IPS-NIHi11 (cell line): ENCODE measurements at regions not wholly inside any gene's neighbourhood (a gene's known extent, or its start where the extent isn't known, plus 50 kb on each side); places are given as distances from the start of the nearest gene placed in this dataset.

Experiments
- DNase-seq: peaks from one replicate; pipeline ENCODE4 v3.0.0; 2012; ENCODE audit warnings: mixed read lengths, low spot score

DNA sequence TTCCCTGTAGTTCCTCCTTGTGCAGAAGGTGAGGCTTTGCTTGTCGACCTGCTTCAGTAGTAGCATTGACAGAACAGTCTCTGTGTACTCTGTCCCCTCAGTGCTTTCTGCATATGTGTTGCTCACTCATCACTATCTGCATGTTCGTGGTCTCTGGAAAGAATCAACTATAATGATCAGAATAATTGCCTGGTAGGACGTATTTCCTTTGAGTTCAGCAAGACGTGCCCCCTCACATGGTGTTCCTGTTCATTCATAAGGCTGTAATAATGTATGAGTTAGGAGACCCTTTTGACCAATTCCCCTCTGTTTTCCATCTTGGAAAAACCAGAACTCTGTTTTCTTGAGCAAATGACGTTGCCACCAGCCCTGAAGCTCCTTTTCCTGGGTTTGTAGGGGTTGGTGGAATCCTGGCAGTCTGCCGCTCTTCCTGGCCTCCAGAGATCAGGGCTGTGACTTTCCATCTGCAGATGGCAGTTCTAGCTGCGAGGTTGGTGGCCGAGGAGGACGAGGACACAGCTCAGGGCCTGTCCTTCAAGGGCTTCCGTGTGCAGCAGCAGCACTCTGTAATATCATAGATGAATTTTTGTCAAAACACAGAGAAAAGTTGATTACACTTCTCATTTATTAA lies 61.9 kb downstream of the EXOSC2 start:
- no peak for DNase-seq

DNA sequence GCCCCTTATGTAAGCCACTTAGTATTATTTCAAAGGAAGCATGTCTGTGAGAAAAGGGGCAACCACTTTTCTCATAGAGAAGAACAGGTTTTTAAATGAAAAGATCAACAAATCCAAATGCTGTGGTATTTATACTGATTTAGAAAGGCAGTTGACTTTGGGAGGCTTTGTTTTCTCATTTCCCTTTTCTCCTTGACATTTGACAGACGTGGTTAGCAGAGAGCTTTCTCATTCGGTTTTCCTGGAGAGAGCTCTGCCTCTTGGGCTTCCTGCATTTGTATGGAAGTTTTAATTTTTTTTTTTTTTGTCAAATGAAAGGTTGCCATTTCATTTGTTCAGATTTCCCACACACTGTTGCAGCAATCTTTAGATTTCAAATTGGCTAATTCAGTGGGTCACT lies 62.5 kb downstream of the EXOSC2 start:
- no peak for DNase-seq

DNA sequence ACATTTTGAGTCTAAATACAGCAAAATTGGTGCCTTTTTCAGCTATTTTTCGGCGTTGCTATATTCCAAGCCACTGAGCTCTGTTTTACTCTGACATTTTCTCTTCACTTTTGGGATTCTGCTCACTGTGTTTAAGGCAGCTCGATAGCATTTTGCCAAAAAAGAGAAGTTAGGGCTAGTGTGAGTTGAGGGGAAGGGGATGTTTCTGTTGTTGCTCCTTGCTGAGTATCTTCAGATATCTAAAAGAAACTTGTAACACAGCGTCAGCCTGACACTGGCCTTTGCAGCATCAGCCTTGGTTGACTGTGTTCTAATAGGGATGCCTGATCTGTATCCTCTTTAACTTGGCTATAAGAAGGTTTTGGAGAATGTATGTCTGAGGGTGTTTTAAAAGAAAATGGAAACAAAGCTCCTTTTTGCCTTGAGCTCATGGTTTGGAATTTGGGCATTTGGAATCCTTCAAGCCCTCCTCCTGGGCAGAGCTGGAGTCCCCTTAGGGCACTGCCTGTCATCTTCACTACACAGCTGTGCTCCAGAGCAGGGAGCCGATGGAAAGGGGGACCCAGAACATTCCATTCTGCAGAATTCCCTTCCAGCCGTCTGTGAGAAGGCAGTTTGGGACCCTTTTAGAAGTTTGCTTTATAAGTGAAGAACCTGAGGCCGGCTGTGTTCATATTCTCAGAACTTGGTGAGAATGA lies 63.0 kb downstream of the EXOSC2 start:
- DNase-seq: no peak

DNA sequence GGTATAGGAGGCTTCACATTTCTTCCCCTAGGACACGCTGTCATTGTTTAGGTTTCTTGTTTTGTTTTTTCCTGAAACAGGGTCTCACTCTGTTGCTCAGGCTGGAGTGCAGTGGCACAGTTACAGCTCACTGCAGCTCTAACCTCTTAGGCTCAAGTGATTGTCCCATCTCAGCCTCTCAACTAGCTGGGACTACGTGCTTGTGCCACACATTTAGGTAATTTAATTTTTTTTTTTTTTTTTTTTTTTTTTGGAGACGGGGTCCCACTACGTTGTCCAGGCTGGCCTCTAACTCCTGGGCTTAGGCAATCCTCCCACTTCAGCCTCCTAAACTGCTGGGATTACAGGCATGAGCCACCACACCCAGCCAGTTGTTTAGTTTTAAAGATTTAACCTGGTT lies 66.2 kb downstream of the EXOSC2 start:
- DNase-seq: no peak

DNA sequence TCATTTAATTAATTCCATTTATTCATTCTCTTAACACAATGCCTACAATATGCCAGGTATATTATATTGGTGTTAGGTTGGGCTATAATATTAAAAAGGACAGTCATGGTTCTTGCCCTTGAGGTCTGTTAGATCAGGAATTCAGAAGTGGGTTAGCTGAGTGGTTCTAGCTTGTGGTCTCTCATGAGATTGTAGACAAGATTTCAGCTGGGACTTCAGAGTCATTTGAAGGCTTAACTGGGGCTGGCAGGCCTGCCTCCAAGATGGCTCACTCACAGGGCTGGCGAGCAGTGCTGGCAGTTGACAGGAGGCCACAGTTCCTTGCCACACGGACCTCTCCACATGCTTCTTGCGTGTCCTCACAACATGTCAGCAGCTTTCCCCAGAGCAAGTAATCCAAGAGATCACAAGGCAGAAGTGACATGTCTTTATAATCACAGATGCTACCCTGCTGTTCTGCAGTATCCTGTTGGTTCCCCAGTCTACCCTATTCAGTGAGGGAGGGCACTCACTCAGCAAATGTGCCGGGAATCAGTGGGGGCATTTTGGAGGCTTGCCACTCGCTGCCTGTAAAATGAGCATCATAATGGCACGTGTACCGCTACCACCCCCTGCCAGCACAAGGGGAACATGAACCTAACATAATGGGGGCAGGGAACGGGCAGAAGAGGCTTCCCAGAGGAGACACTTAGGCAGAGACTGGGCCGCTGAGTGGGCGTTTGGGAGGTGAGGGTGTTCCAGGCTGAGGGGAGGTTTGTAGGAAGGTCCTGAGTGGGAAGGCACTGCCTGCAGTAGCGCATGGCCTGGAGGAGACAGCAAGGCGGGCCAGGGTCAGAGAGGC lies 70.0 kb downstream of the EXOSC2 start:
- no peak for DNase-seq

DNA sequence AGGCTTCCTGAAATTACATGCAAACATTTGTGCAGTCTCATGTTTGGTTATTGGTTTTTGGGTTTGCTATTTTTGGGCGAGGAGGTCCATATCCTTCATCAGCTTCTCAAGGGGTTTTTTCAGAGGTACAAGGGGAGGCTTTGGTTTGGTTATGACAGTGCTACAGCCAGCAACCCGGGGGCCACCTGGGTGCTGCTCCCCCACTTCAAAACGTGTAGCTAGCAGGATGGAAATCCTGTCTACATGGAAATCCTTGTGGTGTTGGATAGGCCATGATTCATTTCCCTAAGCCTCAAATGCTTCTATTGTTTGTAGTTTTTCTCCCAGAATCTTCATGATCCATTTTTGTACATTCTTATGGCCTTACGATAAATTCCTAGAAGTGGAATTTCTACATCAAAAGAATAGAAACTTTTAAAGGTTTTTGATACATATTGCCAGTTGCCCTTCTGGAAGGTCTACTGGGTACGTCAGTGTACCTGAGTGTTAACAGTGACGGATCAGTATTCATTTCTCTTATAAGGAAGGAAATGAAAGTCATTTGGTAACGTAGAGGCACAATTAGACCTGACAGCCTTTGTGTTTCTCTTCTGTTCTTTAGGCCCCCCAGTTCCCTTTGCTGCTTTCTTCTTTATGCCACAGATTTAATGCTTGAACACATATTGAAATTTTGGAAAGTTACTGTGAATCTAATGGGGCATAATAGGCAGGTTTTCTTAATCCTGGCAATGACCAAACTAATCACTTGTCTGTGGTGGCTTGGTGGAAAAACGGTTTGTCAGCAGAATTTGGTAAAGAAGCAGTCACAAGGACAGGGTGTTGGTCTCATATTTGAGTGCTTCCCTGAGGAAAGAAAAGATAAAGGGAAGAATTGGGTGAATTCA lies 69.7 kb upstream of the ABL1 start:
- DNase-seq: no peak

DNA sequence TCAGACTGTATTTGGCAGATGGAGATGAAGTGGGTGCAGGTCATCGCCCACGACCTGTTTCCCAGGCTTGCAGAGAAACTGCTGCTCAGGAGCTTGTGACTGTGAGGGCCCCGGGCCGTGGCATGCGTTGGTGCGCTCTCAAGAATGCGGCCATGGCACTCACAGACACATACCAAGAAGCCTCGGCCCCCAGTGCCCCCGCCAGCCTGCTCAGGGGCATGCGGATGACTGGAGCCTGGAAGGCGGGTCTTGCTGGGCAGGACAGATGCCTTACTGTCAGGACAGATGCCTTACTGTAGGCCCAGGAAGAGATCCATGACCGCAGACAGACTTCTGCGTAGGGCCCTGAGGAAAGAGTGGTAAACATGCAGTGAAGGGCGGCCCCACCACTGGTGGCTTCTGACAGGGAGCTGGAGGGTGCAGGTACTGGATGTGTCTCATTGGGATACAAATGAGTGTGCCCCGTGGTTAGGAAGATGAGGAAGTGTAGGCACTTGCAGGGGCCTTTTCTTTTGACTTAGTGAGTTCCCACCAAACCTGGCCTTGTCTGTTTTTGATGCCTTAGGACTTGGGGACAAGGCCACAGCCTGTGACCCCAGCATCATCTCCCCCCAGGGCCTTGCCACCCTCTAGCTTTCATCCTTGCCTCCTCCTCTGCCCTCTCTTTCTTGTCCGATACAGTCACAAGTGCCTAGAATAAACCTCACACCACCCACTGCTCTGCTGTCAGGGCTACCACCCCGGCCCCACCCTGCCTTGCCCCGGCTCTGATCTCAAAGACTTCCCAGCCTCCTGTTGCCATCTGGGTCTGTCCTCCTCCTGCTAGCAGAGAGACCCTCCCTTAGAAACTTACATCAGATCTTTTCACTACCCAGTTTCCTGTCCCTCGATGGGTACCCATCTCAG lies 68.8 kb upstream of the ABL1 start:
- no peak for DNase-seq

DNA sequence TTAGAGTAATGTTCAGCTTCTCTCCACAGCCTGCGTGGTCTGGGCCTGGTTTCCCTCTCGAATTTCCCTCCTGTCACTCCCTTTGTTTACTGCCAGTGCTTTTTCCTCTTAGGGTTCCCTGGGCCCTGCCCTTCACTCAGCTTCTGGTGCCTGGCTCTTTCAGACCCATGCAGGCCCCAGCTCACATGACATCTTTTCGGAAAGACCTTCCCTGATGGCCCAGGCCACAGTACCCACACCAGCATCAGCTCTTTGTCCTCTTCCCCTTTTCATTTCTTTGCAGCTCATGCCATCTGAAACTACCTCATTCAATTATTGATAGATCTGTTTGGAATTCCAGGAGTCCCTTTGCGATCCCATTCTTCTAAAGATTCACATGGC lies 68.1 kb upstream of the ABL1 start:
- DNase-seq: no peak

DNA sequence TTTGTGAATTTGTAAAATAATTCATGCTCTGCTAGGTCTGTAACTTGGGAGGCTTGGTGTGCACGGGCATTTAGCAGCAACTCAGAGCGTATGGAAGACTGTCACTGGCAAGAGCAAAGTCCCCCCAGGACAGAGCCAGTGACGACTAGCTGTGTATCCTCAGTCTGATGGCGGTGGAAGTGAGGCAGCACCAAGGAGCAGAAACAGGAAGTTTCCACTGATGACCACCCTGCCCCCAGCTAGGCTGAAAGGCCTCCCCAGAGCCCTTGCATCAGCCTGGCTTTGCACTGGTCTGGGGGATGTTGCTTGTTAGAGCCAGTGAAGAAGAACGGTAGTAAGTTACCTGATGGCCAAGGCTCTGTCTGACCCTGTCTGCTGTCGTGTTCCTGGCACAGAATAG lies 66.8 kb upstream of the ABL1 start:
- DNase-seq: no peak

DNA sequence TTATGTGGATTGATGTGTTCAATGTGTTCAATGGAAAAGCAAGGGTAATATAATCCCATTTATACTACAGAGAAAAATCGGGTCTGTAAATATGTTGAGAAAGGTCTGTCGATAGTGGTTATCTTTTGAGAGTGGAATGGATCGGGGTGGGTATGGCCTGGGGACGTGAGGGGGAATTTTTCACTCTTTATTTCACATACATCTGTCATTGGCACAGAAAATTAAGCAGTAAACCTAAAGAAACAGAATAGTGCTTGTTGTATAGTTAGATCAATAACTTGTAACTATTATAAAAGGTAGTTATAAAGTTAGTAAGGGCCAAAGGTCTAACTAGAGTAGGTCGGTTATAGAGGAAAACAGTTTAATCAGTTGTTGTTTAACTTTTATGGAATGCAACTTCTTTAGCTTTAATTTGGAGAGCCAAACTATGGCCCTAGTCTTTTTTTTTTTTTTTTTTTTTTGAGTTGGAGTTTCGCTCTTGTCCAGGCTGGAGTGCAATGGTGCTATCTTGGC lies 66.1 kb upstream of the ABL1 start:
- DNase-seq: no peak

DNA sequence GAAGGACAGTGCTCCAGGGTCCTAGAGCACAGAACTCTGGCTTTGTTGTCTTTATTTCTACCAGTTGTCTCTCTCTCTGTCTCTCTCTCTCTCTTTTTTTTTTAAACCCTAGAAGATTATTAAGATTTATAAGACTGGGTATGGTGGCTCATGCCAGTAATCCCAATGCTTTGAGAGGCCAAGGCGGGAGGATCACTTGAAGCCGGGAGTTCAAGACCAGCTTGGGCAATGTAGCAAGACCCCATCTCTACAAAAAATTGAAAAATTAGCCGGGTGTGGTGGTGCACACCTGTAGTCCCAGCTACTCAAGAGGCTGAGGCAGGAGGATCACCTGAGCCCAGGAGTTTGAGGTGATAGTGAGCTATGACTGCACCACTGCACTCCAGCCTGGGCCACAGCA lies 65.0 kb upstream of the ABL1 start:
- no peak for DNase-seq

DNA sequence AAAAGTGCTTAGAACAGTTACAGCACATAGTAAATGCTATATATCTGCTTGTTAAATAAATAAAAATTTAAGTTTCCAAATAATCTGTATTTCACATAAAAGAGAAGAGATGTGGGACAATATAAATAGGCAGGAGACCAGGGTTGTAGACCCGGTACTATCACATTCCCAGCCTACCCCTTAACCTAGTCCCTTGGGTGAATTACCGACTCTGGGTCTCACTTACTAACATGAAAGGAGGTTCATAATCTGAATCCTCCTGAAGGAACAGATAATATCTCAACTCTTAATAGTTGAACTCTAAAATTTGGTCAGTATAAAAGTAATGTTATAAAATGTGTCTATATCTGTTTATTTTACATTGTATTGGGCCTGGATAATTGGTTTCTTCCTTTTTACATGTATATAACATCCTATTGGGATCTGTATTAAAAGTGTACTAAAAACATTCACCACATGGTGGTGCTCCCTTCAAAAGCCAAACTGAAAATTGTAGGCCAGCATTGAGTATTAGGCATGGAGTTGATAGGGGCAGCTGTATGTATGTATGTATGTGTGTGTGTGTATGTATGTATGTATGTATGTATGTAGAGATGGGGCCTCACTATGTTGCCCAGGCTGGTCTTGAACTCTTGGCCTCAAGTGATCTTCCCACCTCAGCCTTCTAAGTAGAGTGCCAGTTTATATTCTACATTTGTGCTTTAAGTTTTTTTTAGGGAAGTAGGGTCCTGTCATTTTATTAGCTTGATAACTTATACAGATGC lies 64.2 kb upstream of the ABL1 start:
- peak; percentile 55 for DNase-seq

DNA sequence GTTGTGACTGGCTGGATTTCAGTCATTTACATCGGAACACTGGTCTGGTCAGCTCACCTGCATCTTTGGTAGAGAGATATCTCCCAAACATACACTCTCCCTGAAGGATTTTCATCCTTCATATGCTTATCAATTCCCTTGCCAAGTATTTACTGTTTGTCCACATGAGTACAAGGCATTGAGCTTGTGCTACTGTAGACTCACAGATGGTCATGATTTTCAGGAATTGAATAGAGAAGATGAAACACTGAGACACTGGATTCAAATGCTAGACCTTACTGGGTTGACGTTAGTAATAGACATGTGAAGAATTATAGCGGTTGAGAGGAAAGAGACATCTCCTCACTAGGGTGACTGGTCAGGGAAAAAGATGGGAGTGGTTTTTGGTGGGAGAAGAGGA lies 62.9 kb upstream of the ABL1 start:
- DNase-seq: no peak

DNA sequence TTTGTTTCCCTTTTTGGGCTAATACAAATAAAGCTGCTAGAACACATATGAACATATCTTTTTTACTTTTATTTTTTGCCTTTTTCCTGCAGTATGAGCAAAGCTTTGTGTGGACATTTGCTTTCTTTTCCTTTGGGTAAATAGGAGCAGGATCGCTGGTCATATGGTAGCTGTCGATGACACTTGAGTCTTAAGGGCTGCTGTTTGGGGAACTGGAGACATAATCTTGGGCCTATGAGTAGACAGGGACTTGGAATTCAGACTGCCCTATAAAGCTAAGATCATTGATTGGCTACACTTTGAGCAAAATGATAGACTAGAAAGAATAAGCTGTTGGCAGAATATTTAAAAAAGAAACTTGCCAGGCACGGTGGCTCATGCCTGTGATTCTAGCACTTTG lies 60.9 kb upstream of the ABL1 start:
- no peak for DNase-seq

DNA sequence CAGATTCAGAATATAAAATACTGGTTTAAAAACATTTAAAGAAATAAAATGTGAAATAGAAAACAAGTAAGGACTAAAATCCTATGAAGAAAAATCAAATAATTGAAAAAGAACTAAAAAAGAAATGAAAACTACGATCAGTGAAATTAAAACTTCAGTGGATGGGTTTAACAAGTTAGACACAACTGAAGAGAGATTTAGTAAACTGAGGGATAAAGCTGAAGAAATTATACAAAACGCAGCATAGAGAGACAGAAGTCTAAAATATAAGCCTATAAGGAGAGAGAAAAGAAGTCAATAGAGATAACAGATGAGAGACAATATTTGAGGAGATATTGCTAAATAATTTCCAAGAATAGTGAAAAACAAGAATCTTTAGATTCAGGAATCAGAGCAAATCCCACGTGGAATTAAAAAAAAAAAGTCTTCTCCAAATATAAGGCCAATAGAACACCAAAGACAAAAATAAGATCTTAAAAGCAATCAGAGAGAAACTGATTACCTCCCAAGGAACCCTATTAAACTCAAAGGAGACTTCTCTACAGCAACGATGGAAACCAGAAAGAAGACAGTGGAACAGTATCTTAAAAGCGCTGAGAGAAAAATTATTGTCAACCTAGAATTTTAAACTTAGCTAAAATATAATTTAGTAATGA lies 59.6 kb upstream of the ABL1 start:
- no peak for DNase-seq

DNA sequence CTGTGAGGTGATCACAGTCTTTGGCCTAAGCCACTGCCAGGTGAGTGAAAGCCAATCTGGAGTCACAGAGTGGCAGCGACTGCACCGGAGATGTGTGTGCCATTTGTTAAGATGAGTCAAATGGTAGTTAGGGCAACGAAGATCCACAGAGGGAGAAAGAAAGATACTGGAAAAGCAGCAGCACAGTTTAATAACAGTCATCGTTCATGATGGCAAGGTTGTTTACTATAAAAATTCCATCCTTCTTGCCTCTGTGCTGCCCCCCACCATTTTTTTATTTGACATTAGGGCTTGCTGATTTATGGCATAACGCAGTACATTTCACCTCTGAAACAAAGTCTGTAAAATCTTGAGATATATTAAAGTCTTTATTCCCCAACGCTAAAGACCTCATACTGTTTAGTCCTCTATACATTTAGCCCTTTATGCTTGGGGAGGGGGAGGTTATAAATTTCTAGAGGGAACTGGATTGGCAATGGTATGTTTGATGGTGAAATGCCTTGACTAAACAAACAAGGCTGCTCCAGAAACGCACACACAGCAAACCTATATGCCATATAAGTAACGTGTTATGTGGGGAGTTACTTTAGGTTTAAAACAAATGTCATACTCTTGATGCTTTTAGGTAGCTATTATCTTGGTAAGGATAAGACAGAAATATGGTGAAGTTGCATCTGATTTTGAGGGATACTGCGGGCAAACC lies 55.8 kb upstream of the ABL1 start:
- DNase-seq: no peak

DNA sequence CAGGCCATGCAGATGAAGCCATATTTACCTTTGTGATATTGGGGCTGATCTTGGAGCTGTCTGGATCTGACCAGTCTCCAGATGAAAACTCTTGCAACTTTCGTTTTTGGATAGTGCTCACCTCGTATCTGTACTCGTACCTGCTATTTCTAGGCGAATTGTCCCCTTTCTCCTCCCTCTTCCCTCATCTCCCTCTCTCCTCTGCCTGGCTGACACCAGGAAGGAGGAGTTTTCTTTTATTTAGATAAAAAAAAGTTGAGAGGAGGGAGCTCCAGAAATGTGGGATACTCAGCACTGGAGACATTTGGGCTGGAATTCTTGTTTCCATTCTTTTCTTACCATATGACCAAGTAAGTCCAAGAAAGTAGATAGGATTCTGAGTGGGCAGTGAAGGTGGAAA lies 54.6 kb upstream of the ABL1 start:
- no peak for DNase-seq

DNA sequence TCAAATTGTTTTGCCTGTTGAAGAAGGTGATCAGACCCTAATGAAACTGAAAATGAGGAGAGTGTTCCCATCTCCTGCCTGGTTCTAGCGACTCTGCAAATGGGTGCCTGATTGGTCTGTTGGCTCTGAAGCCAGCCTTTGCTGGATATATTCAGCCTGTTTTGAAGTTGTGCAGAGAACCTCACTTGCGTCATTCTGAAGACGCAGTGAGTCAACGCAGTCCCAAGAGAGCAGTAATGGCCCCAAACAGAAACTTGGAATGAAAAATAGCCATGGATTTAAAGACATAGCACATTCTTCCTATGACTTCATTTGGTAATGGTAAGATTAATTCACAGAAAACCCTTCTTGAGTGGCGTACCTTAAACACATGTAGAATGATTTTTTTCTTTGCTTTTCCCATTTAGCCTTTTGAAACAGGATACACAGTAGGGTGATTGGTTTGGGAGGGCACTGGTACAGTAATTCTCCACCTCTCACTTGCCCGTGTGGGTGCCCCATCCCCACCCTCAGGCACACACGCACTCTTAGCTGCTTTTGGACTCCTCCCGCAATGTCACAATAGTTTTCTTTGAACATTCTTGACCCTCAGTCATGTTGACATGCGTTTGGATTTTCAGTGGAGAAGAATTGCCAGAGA lies 54.1 kb upstream of the ABL1 start:
- DNase-seq: no peak

DNA sequence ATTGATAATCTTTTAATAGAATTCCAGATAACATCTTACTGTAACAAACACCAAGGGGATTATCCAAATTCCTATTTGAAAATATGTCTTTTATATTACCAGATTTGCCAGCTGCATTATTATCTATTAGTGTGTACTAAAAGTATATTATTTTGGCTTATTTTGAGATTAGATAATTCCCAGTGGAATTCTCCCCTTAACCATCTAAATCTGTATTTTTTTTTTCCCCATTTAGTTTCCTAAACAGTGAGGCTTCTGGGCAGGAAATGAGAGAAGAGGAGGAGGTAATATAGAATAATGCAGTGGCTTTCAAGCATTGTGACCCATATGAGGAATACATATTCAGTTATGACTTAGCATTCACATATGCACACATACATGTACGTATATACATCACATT lies 53.5 kb upstream of the ABL1 start:
- DNase-seq: no peak
